DMS153 treated with DMSO at 0.1 percent for 48 hours (cell line): ENCODE measurements at regions not wholly inside any gene's neighbourhood (a gene's known extent, or its start where the extent isn't known, plus 50 kb on each side); places are given as distances from the start of the nearest gene placed in this dataset.

Source experiments
- DNase-seq: peaks from one replicate; lab custom pipeline; 2025; ENCODE audit not compliant: unreplicated experiment; lab: John Stamatoyannopoulos, UW

DNA sequence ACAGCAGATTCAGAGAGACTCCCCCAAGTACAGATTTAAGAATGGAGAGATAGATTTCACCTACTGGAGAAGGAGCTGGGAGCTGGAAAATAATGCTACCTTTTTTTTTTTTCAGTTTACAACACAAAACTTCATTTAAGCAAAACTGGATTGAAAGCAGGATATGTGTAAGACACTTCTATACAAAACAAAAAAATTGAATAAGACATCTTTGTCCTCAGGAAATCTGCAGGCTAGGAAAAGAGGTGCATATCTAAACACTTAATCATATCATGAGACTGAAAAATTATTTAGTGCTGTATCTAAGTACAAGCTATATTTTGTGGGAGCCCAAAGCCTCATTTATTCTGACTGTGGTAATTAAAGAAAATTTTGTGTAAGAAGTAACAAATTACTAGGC lies 516.1 kb downstream of the ZIC1 start:
- DNase-seq = no peak

GRCh38 chr3:147930232-147930807 lies 521.2 kb downstream of the ZIC1 start:
- DNase-seq = no peak

GRCh38 chr3:147934451-147935180 lies 525.5 kb downstream of the ZIC1 start:
- DNase-seq = no peak

DNA sequence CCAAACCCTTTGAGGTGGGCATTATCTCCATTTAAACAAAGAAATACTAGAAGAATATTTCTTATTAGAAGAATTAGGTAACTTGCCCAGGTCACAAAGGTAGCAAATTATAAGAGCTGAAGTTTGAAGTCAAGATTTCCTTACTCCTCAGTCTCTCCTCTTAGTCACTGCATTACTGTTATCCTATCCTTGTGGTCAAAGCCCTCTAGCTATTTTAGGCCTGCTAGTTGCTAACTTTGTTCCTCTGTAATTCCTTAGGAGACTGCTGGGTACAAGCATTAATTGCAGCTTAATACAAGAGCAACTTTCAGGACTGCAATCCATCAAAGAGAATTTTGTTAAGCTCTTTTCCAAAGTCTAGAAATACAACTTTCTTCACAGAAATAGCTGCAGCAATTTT lies 528.2 kb downstream of the ZIC1 start:
- no peak for DNase-seq

DNA sequence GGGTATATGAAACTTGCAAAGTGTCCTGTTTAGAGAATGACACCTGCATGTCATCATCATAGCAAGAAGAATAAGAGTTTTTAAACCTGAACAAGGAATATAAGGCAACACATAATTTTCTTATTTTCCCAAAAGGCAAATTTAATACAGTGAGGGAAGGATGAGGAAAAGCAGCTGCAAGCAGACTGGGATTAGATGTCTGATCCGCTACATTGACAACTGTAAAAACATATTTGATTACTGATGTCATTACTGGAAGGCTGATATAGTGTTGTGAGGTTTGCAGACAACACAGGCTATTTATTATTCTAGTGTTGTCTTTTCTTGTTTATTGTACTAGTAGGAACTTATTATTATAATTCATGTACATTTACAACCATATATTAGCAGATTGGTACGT lies 528.7 kb downstream of the ZIC1 start:
- DNase-seq = no peak

GRCh38 chr3:147939425-147939824 lies 530.3 kb downstream of the ZIC1 start:
- no peak for DNase-seq

DNA sequence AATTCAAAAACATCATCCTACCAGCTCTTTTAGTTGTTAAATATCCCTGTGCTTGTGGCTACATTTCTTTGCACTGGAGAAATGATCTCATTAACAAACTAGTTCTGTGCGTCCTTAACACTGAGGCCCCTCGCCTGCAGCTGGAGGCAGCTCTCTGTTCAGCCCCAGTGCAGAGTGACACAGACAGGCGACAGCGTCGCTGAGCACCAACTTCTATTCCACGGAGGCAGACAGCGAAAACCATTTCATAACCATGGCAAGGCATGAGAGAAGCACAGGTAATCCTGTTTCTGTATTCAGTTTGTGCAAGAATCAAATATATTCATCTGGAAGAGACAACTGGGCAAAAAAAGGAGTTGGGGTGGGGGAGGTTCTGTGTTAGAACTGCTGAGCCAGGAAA lies 530.7 kb downstream of the ZIC1 start:
- no peak for DNase-seq

DNA sequence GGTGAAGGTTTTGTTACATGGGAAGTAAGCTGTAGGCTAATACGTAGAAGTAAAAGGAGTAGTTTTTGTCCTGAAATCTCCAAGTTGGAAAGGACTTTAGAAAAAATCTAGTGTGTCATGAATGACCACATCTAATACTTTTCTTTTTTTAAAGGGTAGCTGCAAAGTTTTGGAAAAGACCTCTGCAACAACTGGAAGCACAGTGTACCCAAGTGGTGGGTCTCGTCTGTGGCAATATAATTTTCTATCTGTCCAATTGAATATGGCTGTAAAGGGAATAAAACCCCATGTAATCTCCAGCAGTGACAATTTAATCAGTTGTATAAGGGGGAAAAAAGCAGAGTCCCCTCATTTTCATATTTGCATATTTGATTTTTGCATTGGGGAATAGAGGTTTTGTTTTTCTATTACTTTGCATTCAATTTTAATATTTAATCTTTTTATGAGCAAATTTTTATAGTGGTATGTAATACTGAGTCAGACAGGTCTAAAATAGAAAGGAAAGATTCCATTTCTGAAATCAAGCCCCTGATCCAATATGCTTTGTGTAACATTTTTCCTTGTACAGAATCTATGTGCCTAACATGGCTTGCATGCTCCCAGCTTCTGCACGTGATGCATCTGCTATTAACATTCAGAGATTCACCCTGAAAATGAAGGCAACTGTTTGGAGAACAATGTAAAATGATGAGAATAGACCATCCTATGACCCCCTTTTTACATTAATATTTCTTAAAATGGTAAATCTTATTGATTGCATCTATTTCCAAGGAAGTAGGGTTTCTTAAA lies 531.4 kb downstream of the ZIC1 start:
- DNase-seq = no peak

DNA sequence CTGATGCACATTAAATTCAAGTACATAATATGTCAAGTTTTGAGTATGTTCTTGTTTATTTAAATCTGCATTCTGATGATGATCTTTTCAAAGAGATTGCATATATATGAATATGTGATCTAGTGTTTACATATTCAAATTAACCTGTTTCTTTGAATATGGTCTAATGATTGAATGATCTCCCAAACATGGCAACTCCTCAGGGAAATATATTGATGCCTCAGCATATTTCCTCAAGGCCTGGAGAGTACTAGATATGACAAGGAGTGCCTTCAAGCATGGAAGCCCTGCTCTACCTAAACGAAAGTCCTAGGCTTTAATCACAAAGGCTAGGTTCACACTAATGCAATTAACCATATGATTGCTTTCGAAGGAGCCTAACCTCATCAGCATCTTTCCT lies 532.8 kb downstream of the ZIC1 start:
- DNase-seq = no peak

GRCh38 chr3:147943265-147943945 lies 534.2 kb downstream of the ZIC1 start:
- DNase-seq = no peak

GRCh38 chr3:147945968-147946519 lies 536.9 kb downstream of the ZIC1 start:
- no peak for DNase-seq

DNA sequence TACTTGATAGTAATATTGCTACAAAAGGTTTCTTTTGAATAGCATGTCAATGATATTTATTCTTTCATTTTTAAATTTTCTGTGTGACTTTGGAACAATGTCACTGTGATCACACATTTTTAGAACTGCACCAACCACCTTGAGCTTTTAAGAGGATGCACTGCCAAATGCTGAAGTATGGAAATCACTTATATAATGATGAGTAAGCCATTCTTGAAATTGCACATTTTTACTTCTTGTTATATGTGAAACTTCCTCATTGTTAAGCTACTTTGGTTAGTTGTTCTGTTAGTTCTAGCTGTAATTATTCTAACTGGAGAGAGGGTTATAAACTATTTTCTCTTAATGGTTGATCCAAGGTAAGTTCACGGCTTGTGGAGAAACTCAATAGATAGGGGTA lies 547.5 kb downstream of the ZIC1 start:
- DNase-seq = no peak

DNA sequence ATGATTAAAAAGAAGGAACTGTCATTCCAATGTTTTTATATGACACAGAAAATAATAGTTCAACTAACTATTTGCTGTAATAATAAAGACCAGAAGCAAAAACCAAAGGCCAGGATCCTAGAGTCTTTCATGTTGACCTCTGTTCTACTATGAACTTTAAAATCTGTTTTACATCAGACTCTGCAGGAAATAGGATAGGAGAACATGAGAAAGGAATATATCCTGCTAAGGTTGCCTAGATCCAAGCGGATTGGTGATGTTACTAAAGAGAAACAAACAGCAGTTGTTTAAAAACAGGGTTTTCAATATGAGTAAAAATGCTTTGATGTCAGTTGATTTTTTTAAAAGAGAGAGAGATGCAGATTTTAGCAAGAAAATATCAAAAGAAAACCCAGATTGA lies 549.6 kb downstream of the ZIC1 start:
- DNase-seq = no peak

DNA sequence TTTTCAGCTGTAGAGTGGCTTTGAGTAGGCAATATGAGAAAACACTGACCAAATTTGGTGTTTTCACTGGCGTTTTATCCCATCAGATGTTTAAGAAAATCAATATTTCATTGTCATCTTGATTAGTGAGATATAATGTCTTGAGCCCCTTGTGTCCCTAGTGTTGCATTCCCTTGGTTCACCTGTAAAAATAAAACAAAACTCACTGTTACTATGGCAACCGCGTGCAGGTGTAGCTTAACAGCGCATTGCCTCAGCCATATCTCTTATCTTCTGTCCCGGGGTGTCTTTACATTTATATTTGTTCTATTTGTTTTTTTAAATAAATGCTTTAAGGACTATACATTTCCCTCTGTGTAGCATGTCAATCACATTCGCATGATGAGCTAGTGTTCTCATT lies 551.6 kb downstream of the ZIC1 start:
- no peak for DNase-seq

- DNase-seq = no peak
These were observed 553.4 kb downstream of the ZIC1 start for GRCh38 chr3:147962408-147963164.

- no peak for DNase-seq
These were observed 554.5 kb downstream of the ZIC1 start for GRCh38 chr3:147963711-147964110.

- no peak for DNase-seq
These were observed 566.0 kb downstream of the ZIC1 start for GRCh38 chr3:147975165-147975564.

DNA sequence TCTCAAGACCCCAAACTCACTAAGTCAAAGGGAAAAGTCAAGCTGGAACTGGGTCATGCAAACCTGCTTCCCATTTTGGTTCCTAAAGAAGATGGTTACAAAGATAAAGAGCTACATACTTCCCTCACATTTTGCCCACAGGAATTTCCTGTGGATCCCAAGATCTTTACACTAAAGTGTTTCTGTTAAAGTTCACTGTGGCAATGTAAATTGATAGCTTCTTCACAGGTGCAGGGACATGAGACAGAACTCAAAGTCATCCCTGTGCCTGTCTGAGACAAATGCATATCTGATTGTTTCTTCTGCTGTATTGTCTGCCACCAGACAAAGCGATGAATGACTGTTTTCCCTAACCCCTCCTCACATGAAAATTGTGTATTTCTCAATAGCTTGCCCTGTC lies 567.8 kb downstream of the ZIC1 start:
- DNase-seq = no peak

- DNase-seq = no peak
These were observed 578.4 kb downstream of the ZIC1 start for GRCh38 chr3:147987549-147987948.

GRCh38 chr3:147989344-147989743 lies 580.2 kb downstream of the ZIC1 start:
- DNase-seq = no peak
